ENCODE measurements at regions not wholly inside any gene's neighbourhood (a gene's known extent, or its start where the extent isn't known, plus 50 kb on each side); places are given as distances from the start of the nearest gene placed in this dataset.

GRCh38 chr13:112240076-112240475 lies 136.1 kb upstream of the SPACA7 start:
- no peak for TF ChIP-seq CTCF (IDR thresholded peaks at IDR 0.05; ENCODE audit: extremely low read depth in 1 of 2, insufficient read depth in 1 of 2, low read depth in 1 of 2, low read length in 2 of 2)
- TF ChIP-seq POLR2A (IDR thresholded peaks at IDR 0.05; ENCODE audit: low read depth, low read length): no peak
- no peak for TF ChIP-seq POLR2AphosphoS5 (IDR thresholded peaks at IDR 0.05; ENCODE audit: insufficient read depth, low read depth, low read length)
- TF ChIP-seq JUN (IDR thresholded peaks at IDR 0.05; ENCODE audit: borderline replicate concordance, insufficient read depth, insufficient read length, low read depth): no peak
- no peak for TF ChIP-seq EZH2 (IDR thresholded peaks at IDR 0.05; ENCODE audit: borderline replicate concordance, low read depth, low read length, severe bottlenecking)
